Loucy (cell line): ENCODE measurements at regions not wholly inside any gene's neighbourhood (a gene's known extent, or its start where the extent isn't known, plus 50 kb on each side); places are given as distances from the start of the nearest gene placed in this dataset.

Source experiments
- H2AFZ ChIP-seq: fragments of 200-600 bp; sonication (generic); 2 replicates; pipeline ENCODE4 v1.6.0; 2016; ENCODE audit warnings: antibody characterized with exemption, mild to moderate bottlenecking, low read length, moderate library complexity
- H3F3A ChIP-seq: fragments of 200-600 bp; 2 replicates; pipeline ENCODE4 v1.6.0; 2016; ENCODE audit warnings: antibody characterized with exemption, low read depth, mild to moderate bottlenecking
- H3K27me3 ChIP-seq: fragments of 200-600 bp; sonication (generic); 2 replicates; pipeline ENCODE4 v1.6.1; 2014; ENCODE audit warnings: low read length, mild to moderate bottlenecking; ENCODE audit not compliant: insufficient read depth, poor library complexity, severe bottlenecking
- H3K36me3 ChIP-seq: fragments of 200-600 bp; sonication (generic); 2 replicates; pipeline ENCODE4 v1.6.1; 2016; ENCODE audit warnings: low read length; ENCODE audit not compliant: insufficient read depth
- H3K4me1 ChIP-seq: fragments of 200-600 bp; sonication (generic); 2 replicates; pipeline ENCODE4 v1.5.1; 2014; ENCODE audit warnings: low read length, mild to moderate bottlenecking; ENCODE audit not compliant: insufficient read depth, poor library complexity, severe bottlenecking
- H3K4me2 ChIP-seq: fragments of 200-600 bp; sonication (generic); 2 replicates; pipeline ENCODE4 v1.6.0; 2014; ENCODE audit warnings: antibody characterized with exemption, low read length, low read depth, mild to moderate bottlenecking; ENCODE audit not compliant: poor library complexity, severe bottlenecking
- H3K4me3 ChIP-seq: fragments of 200-600 bp; sonication (generic); 2 replicates; pipeline ENCODE4 v1.5.1; 2014; ENCODE audit warnings: low read length, mild to moderate bottlenecking, mixed read lengths; ENCODE audit not compliant: poor library complexity, severe bottlenecking
- H3K79me2 ChIP-seq: fragments of 200-600 bp; sonication (generic); 2 replicates; pipeline ENCODE4 v1.6.1; 2014; ENCODE audit warnings: low read length; ENCODE audit not compliant: insufficient read depth
- H3K9ac ChIP-seq: fragments of 200-600 bp; sonication (generic); 2 replicates; pipeline ENCODE4 v1.6.0; 2014; ENCODE audit warnings: mild to moderate bottlenecking, low read depth, low read length, moderate library complexity; ENCODE audit not compliant: poor library complexity, severe bottlenecking
- H3K9me2 ChIP-seq: fragments of 200-600 bp; sonication (generic); replicated peaks from 2 replicates; pipeline ENCODE4 v1.6.1; 2016; ENCODE audit warnings: low read depth, low read length, mixed read lengths
- H3K9me3 ChIP-seq: fragments of 200-600 bp; sonication (generic); 2 replicates; pipeline ENCODE4 v1.6.1; 2014; ENCODE audit warnings: mild to moderate bottlenecking, antibody characterized with exemption, low read length, low read depth; ENCODE audit not compliant: insufficient read depth
- H4K20me1 ChIP-seq: fragments of 200-600 bp; sonication (generic); 2 replicates; pipeline ENCODE4 v1.6.0; 2014; ENCODE audit warnings: antibody characterized with exemption, low read length, mild to moderate bottlenecking; ENCODE audit not compliant: insufficient read depth, poor library complexity, severe bottlenecking
- CTCF ChIP-seq: fragments of 200-600 bp; sonication (generic); conservative IDR thresholded peaks from 2 replicates; pipeline ENCODE4 v1.5.1; 2014; ENCODE audit warnings: mild to moderate bottlenecking, antibody characterized with exemption, low read length
- EZH2phosphoT487 ChIP-seq: fragments of 200-600 bp; IDR thresholded peaks from 2 replicates; pipeline ENCODE4 v1.6.1; 2018; ENCODE audit warnings: antibody characterized with exemption, mild to moderate bottlenecking, moderate library complexity, borderline replicate concordance

- Histone ChIP-seq H3K4me2 (no peak overlapping the region), H3K9me3 (no peaks in the 10 kb centered on the region), H3K79me2 (no peaks in the 10 kb centered on the region), H3K36me3 (no peaks in the 10 kb centered on the region), H3K4me1 (no peaks in the 10 kb centered on the region), H3K4me3 (no peak overlapping the region), H3F3A (no peaks in the 10 kb centered on the region), H3K27me3 (no peaks in the 10 kb centered on the region), H3K9me2 (no peaks in the 10 kb centered on the region), H3K9ac (no peak overlapping the region), H2AFZ (no peak overlapping the region), H4K20me1 (no peaks in the 10 kb centered on the region)
- TF ChIP-seq EZH2phosphoT487, result no peak
These were observed 234.2 kb downstream of the TTC32 start for GRCh38 chr2:19667536-19667949.

- no peaks in the 10 kb centered on the region for H3K27me3 ChIP-seq
- no peaks in the 10 kb centered on the region for H3K9me2 ChIP-seq
- H3K9ac ChIP-seq, result no peak overlapping the region
- TF ChIP-seq CTCF (peak; percentile 38), EZH2phosphoT487 (no peak)
- H3F3A ChIP-seq, result no peaks in the 10 kb centered on the region
- H3K79me2 ChIP-seq, result no peaks in the 10 kb centered on the region
- no peaks in the 10 kb centered on the region for H3K9me3 ChIP-seq
- no peaks in the 10 kb centered on the region for H3K4me1 ChIP-seq
- H3K4me3 ChIP-seq, result no peak overlapping the region
- no peak overlapping the region for H2AFZ ChIP-seq
- no peaks in the 10 kb centered on the region for H4K20me1 ChIP-seq
- H3K36me3 ChIP-seq, result no peaks in the 10 kb centered on the region
- no peak overlapping the region for H3K4me2 ChIP-seq
These were observed 234.7 kb downstream of the TTC32 start for GRCh38 chr2:19667085-19667484.

GRCh38 chr2:19664646-19665045, 237.1 kb downstream of the TTC32 start:
- TF ChIP-seq EZH2phosphoT487, result no peak
- TF ChIP-seq CTCF, result no peak
- Histone ChIP-seq H3K79me2 (no peaks in the 10 kb centered on the region), H3K9me2 (no peaks in the 10 kb centered on the region), H3K27me3 (no peaks in the 10 kb centered on the region), H3K36me3 (no peaks in the 10 kb centered on the region), H3F3A (no peaks in the 10 kb centered on the region), H3K4me2 (no peak overlapping the region), H3K4me3 (no peak overlapping the region), H4K20me1 (no peaks in the 10 kb centered on the region), H3K4me1 (no peaks in the 10 kb centered on the region), H3K9me3 (no peaks in the 10 kb centered on the region), H3K9ac (no peak overlapping the region), H2AFZ (no peak overlapping the region)

DNA sequence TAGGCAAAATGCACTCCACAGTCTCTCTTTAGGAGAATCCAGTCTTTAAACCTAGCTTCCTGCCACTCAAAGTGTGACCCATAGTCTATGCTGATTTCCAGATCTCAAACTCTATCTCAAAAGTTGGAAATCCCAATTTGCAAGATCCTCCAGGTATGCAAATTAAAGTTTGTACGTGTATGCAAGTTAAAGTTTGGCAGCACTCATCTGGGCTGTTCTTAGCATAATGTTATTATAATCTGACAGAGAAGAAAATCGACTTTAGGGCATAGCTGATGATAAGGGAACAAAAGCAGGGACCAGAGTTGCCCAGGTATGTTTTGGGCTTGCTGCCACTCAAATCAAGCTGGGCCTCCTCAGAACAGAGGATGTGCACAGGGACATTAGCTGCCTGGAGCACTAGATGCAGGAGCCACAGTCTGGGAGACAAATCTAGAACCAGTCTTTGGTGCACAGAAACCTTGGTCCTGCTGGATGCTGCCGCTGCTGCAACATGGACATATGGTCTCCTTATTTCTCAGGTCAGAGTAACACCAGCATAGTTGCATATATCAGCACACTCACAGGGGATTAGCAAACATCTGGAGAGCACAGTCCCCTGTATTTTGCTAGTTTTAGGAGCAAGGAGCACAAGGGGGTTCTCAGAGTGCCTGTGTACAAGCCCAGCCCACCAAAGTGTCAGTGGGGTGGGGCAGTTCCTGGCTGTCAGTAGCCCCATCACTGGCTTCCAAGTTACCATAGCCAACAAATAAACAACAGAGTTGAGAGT, 242.6 kb downstream of the TTC32 start:
- Histone ChIP-seq H2AFZ (no peak overlapping the region), H3K36me3 (no peaks in the 10 kb centered on the region), H3K4me2 (no peak overlapping the region), H3K9ac (no peak overlapping the region), H3K9me3 (no peaks in the 10 kb centered on the region; the same call in 1 of the 2 replicates), H3K79me2 (no peaks in the 10 kb centered on the region), H3K4me3 (no peak overlapping the region), H3F3A (no peaks in the 10 kb centered on the region), H4K20me1 (no peaks in the 10 kb centered on the region), H3K4me1 (no peaks in the 10 kb centered on the region), H3K27me3 (no peaks in the 10 kb centered on the region), H3K9me2 (no peaks in the 10 kb centered on the region)
- no peak for TF ChIP-seq CTCF
- no peak for TF ChIP-seq EZH2phosphoT487
